ENCODE measurements at regions not wholly inside any gene's neighbourhood (a gene's known extent, or its start where the extent isn't known, plus 50 kb on each side); places are given as distances from the start of the nearest gene placed in this dataset.

DNA sequence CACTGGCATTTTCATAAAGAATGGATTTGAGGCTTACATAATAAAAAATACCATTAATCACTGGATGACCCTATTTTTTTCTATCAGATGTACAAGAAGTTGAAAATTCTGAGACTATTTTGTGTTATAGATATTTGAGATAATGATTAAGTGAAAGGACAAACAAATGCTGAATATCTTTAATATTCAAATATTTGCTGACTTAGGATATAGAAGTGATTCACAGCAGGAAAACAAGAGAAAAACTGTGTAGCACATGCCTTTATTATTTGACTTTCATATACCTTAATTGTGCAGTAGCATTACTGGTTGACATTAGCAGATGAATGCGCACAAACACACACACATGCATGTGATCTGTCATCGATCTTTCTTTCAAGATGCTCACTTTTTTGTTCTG, 766.5 kb downstream of the SATB2 start:
- H3K27ac Mint-ChIP-seq = no peak overlapping the region
- peaks cover 3% of the 10 kb centered on the region for H3K9me3 Mint-ChIP-seq
- TF ChIP-seq, protein P1, sequence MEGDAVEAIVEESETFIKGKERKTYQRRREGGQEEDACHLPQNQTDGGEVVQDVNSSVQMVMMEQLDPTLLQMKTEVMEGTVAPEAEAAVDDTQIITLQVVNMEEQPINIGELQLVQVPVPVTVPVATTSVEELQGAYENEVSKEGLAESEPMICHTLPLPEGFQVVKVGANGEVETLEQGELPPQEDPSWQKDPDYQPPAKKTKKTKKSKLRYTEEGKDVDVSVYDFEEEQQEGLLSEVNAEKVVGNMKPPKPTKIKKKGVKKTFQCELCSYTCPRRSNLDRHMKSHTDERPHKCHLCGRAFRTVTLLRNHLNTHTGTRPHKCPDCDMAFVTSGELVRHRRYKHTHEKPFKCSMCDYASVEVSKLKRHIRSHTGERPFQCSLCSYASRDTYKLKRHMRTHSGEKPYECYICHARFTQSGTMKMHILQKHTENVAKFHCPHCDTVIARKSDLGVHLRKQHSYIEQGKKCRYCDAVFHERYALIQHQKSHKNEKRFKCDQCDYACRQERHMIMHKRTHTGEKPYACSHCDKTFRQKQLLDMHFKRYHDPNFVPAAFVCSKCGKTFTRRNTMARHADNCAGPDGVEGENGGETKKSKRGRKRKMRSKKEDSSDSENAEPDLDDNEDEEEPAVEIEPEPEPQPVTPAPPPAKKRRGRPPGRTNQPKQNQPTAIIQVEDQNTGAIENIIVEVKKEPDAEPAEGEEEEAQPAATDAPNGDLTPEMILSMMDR (IDR thresholded peaks at IDR 0.05) = no peak
- H3K4me3 Mint-ChIP-seq = no peak overlapping the region
- H3K27me3 Mint-ChIP-seq = no peaks in the 10 kb centered on the region
- H3K4me1 Mint-ChIP-seq (ENCODE audit: low read depth) = no peaks in the 10 kb centered on the region
- intact Hi-C loops (cut with micrococcal nuclease) = no loop called here
- DNase-seq = no peak
- ChIA-PET CTCF (no interaction called here), POLR2A (no interaction called here)
- no peaks in the 10 kb centered on the region for H3K36me3 Mint-ChIP-seq (ENCODE audit: low read depth)
- ATAC-seq = no peak

DNA sequence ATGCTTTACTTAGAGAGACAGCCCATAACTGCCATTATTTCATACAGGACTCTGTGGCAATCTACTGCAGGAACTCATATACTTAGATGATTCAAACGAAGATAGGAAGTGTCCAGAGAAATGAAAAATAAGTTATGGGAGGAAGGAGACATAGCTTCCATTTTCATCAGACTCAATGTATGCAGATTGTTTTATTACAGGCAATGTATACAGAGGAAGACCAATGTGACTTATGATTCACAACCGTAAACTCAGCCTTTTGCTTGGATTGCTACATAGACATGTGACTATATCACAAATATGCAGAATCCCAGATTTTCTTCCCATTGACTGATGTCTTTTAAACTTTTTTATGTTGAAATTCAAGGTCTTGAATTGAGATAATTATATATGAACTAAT, 793.4 kb downstream of the SATB2 start:
- no peaks in the 10 kb centered on the region for H3K36me3 Mint-ChIP-seq (ENCODE audit: low read depth)

DNA sequence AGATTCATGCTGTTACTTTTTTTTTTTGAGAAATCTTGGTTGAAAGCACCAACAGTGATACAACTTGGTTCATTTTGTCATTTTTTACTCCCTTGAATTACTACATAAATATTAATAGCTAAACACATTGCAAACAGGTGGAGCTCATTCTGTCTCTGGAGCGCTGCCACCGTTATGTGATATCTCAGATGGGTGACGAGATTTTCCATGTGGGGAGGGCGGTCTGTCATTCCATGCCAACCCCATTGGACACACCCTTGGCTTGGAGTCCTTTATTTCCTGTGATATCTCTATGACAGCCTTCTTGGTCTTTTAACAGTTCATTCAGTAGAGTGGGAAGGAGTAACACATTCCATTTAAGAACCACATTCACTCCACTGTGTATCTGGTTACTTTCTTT, 794.8 kb downstream of the SATB2 start:
- intact Hi-C loops (cut with micrococcal nuclease) = no loop called here
- ChIA-PET POLR2A (no interaction called here), CTCF (no interaction called here)
- Mint-ChIP-seq H3K27ac (no peak overlapping the region), H3K4me3 (no peak overlapping the region), H3K4me1 (ENCODE audit: low read depth) (no peaks in the 10 kb centered on the region), H3K36me3 (ENCODE audit: low read depth) (no peaks in the 10 kb centered on the region), H3K9me3 (no peaks in the 10 kb centered on the region), H3K27me3 (no peaks in the 10 kb centered on the region)
- DNase-seq (no peak), ATAC-seq (no peak)
- TF ChIP-seq, protein P1 (IDR thresholded peaks at IDR 0.05) = no peak

More for the DNA sequence above, 793.4 kb downstream of the SATB2 start:
- intact Hi-C loops (cut with micrococcal nuclease) = no loop called here
- ChIA-PET CTCF (no interaction called here), POLR2A (no interaction called here)
- no peak for DNase-seq
- Mint-ChIP-seq H3K9me3 (no peaks in the 10 kb centered on the region), H3K4me1 (ENCODE audit: low read depth) (no peaks in the 10 kb centered on the region), H3K4me3 (no peak overlapping the region), H3K27me3 (no peaks in the 10 kb centered on the region), H3K27ac (no peak overlapping the region)
- TF ChIP-seq, protein P1 (IDR thresholded peaks at IDR 0.05) = no peak
- no peak for ATAC-seq

DNA sequence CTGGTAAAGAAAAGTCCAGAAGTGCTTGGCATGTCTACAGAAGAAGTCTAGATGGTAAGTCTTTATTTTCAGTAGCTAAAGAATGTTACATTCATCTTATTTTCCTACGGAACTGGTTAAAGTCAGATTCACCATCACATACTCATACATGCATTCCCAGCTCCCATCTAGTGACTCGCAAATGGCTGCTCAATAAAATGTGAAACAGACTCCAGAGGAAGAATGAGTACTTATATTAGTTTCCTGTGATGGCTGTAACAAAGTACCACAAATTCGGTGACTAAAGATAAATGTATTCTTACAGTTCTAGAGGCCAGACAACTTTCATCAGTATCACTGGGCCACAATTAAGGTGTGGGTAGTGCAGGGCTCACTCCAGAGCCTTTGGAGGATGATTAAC, 797.2 kb downstream of the SATB2 start:
- Mint-ChIP-seq H3K27ac (no peak overlapping the region), H3K27me3 (no peaks in the 10 kb centered on the region), H3K4me3 (no peak overlapping the region), H3K4me1 (ENCODE audit: low read depth) (no peaks in the 10 kb centered on the region), H3K9me3 (no peaks in the 10 kb centered on the region), H3K36me3 (ENCODE audit: low read depth) (no peaks in the 10 kb centered on the region)
- DNase-seq (no peak), ATAC-seq (no peak)
- ChIA-PET CTCF (no interaction called here), POLR2A (no interaction called here)
- intact Hi-C loops (cut with micrococcal nuclease) = no loop called here
- TF ChIP-seq, protein P1 (IDR thresholded peaks at IDR 0.05) = no peak

DNA sequence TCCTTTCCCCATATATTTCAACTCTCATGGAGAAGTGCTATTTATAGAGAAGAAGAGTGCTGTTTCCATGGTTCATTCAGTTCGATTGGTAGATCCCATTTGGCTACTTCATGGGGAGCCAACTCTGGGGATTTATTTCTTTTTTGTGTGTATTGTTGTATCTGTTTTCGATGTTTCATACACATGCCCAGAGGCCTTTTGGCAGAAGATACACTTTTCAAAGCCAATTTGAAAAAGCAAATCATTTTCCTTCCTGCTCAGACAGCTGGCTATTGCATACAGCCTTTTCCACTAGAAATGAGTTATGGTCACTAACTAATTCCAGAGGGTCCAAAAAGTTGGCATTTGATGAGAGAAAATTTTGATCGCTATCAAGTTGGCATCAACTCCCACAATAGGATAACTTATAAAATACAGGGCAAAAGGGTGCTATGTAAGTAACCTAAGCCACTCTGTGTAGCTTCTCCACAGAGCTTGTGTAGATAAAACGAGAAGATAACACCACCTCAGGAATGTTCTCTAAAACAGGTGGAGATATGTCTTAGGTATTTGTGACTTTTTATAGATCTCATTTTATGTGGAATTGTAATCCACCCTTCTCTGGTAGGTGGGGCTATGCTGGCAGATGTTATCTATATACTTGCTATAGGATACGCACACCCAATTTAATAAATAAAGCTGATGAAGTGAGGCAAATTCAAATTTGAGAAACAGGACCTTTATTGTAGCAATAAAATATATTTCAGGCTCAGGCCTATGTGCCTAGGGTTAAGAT, 798.5 kb downstream of the SATB2 start:
- ChIA-PET CTCF (no interaction called here), POLR2A (no interaction called here)
- TF ChIP-seq, protein P1 (IDR thresholded peaks at IDR 0.05) = no peak
- Mint-ChIP-seq H3K36me3 (ENCODE audit: low read depth) (no peaks in the 10 kb centered on the region), H3K4me3 (no peak overlapping the region), H3K27ac (no peak overlapping the region), H3K4me1 (ENCODE audit: low read depth) (no peaks in the 10 kb centered on the region), H3K9me3 (no peaks in the 10 kb centered on the region), H3K27me3 (no peaks in the 10 kb centered on the region)
- ATAC-seq (no peak), DNase-seq (no peak)
- intact Hi-C loops (cut with micrococcal nuclease) = no loop called here

Data from activated CD8-positive, alpha-beta T cell treated with anti-CD3 and anti-CD28 coated beads for 36 hours (primary cell).